ENCODE measurements at regions not wholly inside any gene's neighbourhood (a gene's known extent, or its start where the extent isn't known, plus 50 kb on each side); places are given as distances from the start of the nearest gene placed in this dataset.
A peak's percentile ranks its signal among the peaks of the same experiment; 100 is the strongest.
"Not testable (repeated sequence)": the region's sequence is repeated elsewhere in the genome, so short reads cannot be mapped to it uniquely, and the experiment has no call there.

- no peak for DNase-seq
Observed at GRCh38 chr6:85357651-85358050, 92.2 kb upstream of the NT5E start.

GRCh38 chr6:85356743-85357142, 93.1 kb upstream of the NT5E start:
- not testable (repeated sequence) for DNase-seq

GRCh38 chr6:85355816-85356215, 94.1 kb upstream of the NT5E start:
- no peak for DNase-seq

- peak; percentile 20 to 46 for DNase-seq
Observed at GRCh38 chr6:85354761-85355618, 94.9 kb upstream of the NT5E start.

DNA sequence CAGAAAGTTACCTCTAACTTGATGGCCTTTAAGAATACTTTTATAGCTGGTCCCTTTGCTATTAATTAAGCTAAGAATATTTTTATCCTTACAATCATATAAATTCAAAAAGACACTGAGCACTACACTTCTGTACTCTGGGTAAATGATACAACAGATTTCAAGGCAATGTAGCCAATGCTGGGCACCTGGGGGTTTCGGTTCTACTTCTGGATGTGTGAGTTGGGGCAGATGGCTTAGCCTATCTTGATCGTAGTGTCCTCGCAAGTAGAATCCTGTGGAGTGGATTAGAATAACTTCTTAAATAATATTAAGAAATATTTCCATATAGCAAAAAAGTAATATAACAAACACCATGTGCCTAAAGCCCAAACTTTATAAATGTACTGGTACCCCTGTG, 96.9 kb upstream of the NT5E start:
- DNase-seq: no peak

GRCh38 chr6:85348643-85349042, 101.2 kb upstream of the NT5E start:
- no peak for DNase-seq

DNA sequence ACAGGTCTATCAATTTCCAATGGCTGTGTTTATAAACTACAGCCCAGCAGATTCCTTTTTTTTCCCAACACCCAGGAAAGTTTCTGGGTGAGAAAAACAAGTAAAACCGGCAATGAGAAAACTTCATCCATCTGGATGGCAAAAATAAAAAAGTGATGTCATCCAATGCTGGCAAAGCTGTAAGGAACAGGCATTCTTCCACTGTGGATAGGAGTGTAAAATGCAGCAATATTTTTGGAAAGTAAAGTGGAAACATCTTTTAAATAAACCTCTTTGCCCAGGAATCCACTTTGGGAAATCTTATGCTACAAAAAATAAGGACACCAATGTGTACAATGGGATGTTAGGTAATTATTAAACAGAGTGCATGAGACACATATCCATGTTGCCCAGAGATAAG, 102.1 kb upstream of the NT5E start:
- DNase-seq: no peak

DNA sequence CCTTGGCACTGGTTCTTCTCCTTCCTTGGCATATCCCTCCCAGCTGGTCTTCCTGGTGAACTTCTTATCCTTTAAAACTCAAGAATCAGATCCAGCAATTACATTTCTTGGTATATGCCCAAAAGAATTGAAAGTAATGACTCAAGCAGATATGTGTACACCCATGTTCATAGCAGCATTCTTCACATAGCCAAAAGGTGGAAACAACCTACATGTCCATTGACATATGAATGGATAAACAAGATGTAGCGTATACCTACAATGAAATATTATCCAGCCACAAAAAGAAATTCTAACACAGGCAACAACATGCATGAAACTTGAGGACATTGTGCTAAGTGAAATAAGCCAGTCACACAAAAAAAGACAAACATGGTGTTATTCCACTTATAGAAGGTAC, 103.7 kb upstream of the NT5E start:
- no peak for DNase-seq

DNA sequence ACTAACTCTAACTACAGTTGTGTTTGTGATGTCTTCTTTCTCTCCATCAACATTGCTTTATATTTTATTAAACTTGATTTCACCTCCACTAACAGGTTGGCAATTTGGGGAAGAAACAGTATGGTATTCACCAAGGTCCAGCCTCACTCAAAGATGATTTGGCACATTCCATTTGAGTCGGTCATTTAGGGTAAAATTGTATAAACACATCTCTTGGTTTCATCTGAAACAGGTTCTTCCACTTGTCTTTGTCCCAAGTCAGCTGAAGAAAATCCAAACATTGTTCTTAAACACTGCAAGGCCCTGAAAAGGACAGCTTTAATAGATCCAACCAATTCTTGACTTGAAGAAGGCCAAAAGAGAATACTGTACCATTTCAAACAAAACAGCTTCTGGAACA, 104.9 kb upstream of the NT5E start:
- no peak for DNase-seq

- no peak for DNase-seq
Observed at GRCh38 chr6:85343428-85343827, 106.5 kb upstream of the NT5E start.

DNA sequence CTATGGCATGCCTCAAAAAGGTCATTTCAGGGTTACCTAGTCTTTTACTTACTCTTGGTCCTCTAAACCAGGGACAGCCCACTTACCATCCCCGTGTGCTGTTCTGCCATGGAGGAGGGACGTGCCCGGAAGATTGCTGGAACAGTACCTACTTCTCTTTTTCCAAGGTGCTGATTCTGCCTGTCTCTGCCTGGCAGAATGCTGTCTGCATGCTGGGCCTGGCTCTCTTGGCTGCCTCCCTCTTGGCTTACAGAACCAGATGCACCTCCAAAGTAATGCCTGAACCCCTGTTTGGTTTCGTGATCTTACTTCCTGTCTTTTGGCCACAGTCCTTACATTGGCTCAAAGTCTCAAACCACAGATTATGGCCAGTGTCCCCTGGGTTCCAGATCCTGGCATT, 120.7 kb upstream of the NT5E start:
- DNase-seq: no peak

- DNase-seq: not testable (repeated sequence)
Observed at GRCh38 chr6:85325811-85326210, 124.1 kb upstream of the NT5E start.

DNA sequence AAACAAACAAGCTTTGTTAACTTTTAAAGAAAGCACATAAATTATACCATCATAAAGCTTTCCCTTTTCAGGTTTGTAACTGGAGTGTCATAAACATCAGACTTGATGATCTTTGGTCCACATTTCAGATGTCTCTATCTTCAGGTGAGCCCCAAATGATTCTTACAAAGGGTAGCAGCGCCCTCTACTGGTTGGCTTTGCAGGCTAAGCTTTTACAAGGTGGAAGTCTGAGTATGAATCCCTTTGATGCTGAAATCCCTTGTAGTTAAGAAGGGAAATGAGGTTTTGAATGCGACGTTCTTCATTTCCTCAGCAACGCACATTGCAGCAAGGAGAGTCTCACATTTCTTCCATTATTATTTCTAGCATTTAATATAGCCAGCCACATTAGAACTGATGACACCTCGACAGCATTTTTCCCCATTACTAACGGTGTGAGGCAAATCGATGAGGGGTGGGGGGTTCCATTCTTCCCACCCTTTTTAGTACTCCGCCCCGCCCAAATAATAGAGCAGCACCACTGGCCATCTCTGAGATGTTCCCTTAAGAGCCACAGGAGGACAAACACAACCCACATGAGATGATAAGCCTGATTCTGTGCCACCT, 126.3 kb upstream of the NT5E start:
- DNase-seq: peak; percentile 29 to 32

DNA sequence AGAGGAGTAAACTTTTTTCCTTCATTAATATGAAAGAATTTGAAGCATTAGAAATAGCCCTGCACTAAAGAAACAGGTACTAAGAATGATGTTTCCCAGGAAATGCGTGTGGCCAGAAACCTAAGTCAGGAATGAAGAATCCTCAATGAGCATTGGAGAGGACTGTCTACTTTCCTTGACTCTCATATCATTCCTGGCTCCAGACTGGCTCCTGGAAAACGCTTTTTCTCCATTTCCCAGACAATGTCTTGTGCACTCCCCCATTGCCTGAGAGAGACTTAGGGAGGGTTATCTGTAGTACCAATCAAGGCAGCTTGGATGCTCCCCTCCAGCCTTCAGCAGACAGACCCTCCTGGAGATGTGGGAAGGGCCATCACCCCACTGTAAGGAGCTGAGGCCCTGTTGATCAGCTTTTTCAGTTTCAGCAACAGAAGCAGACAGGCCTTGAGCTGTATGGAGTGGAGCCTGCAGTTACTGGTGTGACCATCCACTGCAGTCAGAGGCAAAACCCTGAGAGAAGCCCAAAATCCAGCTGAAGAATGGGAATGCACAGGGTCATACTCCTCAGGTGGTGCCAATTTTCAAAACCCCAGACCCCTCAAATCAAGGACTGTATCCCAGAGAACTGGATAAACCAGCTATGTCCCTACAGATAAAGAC, 127.3 kb upstream of the NT5E start:
- no peak for DNase-seq

DNA sequence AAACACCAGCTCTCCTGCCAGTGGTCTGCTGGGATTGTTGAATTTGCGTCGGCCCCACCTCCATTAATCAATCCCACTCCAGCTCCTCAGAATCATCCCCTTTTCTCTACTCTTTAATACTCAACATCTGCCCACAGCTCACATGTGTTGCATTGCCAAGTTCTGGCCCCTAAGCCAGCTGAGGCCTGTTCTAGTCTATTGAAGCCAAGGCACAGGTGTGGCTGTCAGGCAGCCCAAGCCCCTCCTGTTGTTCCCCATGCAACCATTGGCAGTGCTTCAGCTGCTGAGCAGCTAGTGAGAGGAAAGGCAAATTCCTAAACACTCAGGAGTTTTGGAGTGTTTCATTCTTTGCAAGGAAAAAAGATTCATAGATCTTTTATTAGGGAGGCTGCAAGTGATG, 128.0 kb upstream of the NT5E start:
- no peak for DNase-seq

DNA sequence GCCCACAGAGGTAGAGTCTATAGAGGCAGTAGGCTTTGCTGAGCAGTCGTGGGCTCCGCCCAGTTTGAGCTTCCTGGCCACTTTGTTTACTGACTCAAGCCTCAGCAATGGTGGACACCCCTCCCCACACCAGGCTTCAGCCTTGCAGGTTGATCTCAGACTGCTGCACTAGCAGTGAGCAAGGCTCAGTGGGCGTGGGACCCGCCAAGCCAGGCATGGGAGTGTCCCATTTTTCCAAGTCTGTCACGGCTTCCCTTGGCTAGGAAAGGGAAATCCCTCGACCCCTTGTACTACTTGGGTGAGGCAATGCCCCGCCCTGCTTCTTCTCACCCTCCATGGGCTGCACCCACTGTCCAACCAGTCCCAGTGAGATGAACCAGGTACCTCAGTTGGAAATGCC, 135.3 kb upstream of the NT5E start:
- DNase-seq: no peak

DNA sequence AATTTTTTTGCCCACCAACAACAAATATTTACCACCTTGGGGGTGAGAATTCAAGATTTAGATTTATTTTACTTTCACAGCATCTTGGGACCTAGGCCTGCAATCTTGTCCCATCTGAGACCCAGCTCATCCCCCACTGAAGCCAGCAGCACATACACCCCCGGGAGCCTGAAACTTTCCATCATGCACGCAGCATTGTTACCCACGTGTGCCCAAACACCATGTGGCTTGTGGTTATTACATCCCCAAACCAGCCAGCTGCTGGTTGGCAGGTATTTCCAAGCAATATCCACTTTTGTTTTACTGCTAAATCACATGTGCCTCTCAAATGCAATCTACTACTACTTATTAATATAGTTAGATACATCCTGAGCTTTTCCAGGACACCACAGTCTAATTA, 149.3 kb upstream of the NT5E start:
- no peak for DNase-seq

GRCh38 chr6:85298553-85298952, 151.3 kb upstream of the NT5E start:
- no peak for DNase-seq

- DNase-seq: no peak
Observed at GRCh38 chr6:85291326-85291725, 158.6 kb upstream of the NT5E start.

DNA sequence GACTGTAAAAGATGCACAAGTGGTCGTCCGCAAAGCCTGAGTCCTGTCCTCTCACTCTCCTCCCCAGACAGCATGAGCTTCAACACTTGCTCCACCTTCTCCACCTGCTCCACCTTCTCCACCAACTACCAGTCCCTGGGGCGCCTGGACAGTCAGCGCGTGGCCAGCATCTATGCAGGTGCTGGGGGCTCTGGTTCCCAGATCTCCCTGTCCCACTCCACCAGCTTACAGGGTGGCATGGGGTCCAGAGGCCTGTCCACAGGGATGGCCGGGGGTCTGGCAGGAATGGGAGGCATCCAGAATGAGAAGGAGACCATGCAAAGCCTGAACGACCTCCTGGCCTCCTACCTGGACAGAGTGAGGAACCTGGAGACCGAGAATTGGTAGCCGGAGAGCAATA, 162.2 kb upstream of the NT5E start:
- no peak for DNase-seq

- no peak for DNase-seq
Observed at GRCh38 chr6:85287158-85287557, 162.7 kb upstream of the NT5E start.

DNA sequence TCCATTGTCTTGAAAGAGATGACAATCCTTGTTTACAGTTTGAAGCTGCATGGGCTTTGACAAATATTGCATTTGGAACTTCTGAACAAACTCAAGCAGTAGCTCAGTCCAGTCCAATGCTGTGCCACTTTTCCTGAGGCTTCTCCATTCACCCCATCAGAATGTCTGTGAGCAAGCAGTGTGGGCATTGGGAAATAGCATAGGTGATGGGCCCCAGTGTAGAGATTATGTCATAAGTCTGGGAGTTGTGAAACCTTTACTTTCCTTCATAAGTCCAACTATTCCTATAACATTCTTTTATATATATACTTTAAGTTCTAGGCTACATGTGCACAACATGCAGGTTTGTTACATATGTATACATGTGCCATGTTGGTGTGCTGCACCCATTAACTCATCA, 163.4 kb upstream of the NT5E start:
- not testable (repeated sequence) for DNase-seq

DNA sequence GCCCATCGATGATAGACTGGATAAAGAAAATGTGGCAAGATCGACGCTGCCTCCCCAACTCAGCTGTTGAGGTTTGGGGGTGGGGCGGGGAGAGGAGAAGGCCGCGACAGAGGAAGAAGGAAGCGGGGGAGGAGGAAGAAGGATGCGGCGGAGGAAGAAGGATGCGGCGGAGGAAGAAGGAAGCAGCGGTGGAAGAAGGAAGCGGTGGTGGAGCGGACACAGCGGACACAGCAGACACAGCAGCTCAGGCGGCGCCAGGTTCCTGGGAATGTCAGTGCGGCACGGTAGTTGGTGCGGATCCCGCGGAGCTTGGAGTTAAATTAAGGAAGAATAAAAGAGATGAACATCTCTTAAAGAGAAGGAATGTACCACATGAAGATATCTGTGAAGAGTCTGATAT, 163.9 kb upstream of the NT5E start:
- no peak for DNase-seq
